ENCODE measurements at regions not wholly inside any gene's neighbourhood (a gene's known extent, or its start where the extent isn't known, plus 50 kb on each side); places are given as distances from the start of the nearest gene placed in this dataset.

DNA sequence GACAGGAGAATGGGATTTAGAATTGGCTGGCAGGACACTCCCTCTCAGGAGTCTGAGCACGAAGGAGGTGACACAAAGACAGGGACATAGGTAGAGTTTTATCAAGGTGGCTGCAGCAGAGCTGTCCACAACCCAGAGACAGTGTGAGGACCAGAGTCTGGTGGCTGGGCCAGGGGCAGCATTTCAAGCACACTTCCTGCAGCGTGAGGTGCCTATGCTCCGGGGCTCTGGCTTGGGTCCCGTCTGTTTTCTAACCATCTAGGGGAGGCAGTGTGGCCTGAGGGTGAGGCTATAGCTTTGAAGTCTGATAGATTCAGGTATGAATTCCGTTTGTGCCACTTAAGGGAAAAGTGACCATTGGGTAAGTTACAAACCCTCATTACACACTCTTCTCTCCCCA, 222.7 kb upstream of the ZMIZ1 start:
- TF ChIP-seq, protein P1, sequence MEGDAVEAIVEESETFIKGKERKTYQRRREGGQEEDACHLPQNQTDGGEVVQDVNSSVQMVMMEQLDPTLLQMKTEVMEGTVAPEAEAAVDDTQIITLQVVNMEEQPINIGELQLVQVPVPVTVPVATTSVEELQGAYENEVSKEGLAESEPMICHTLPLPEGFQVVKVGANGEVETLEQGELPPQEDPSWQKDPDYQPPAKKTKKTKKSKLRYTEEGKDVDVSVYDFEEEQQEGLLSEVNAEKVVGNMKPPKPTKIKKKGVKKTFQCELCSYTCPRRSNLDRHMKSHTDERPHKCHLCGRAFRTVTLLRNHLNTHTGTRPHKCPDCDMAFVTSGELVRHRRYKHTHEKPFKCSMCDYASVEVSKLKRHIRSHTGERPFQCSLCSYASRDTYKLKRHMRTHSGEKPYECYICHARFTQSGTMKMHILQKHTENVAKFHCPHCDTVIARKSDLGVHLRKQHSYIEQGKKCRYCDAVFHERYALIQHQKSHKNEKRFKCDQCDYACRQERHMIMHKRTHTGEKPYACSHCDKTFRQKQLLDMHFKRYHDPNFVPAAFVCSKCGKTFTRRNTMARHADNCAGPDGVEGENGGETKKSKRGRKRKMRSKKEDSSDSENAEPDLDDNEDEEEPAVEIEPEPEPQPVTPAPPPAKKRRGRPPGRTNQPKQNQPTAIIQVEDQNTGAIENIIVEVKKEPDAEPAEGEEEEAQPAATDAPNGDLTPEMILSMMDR (IDR thresholded peaks at IDR 0.05) = no peak
- TF ChIP-seq POLR2A (IDR thresholded peaks at IDR 0.05) = no peak

Data from tibial nerve (tissue), 3 donors.